LNCaP clone FGC (cell line): ENCODE measurements at regions not wholly inside any gene's neighbourhood (a gene's known extent, or its start where the extent isn't known, plus 50 kb on each side); places are given as distances from the start of the nearest gene placed in this dataset.
A peak's percentile ranks its signal among the peaks of the same experiment; 100 is the strongest.

Source experiments
- DNase-seq: peaks from one replicate; pipeline ENCODE4 v3.0.0-alpha.2; 2011; ENCODE audit warnings: low read depth
- H3K4me3 ChIP-seq: 2 replicates; pipeline ENCODE4 v1.5.1; 2011; ENCODE audit warnings: mild to moderate bottlenecking, low read depth, low read length, control low read depth
- TF ChIP-seq, protein P1 (sequence below): IDR thresholded peaks from 2 replicates; pipeline ENCODE4 v1.5.1; 2012; ENCODE audit warnings: mild to moderate bottlenecking; ENCODE audit not compliant: control insufficient read depth, insufficient read depth; ENCODE audit errors: extremely low read depth

- no peak for DNase-seq
- TF ChIP-seq, protein P1, sequence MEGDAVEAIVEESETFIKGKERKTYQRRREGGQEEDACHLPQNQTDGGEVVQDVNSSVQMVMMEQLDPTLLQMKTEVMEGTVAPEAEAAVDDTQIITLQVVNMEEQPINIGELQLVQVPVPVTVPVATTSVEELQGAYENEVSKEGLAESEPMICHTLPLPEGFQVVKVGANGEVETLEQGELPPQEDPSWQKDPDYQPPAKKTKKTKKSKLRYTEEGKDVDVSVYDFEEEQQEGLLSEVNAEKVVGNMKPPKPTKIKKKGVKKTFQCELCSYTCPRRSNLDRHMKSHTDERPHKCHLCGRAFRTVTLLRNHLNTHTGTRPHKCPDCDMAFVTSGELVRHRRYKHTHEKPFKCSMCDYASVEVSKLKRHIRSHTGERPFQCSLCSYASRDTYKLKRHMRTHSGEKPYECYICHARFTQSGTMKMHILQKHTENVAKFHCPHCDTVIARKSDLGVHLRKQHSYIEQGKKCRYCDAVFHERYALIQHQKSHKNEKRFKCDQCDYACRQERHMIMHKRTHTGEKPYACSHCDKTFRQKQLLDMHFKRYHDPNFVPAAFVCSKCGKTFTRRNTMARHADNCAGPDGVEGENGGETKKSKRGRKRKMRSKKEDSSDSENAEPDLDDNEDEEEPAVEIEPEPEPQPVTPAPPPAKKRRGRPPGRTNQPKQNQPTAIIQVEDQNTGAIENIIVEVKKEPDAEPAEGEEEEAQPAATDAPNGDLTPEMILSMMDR = no peak
- no peak overlapping the region for H3K4me3 ChIP-seq
Measured at GRCh38 chr10:7014721-7015120, 396.1 kb downstream of the SFMBT2 start.

GRCh38 chr10:7011994-7012393, 398.8 kb downstream of the SFMBT2 start:
- peak; percentile 81 for DNase-seq
- TF ChIP-seq, protein P1 = no peak
- no peak overlapping the region for H3K4me3 ChIP-seq

- TF ChIP-seq, protein P1 = no peak
- no peak overlapping the region for H3K4me3 ChIP-seq
Measured at GRCh38 chr10:7008645-7009044, 402.2 kb downstream of the SFMBT2 start.

DNA sequence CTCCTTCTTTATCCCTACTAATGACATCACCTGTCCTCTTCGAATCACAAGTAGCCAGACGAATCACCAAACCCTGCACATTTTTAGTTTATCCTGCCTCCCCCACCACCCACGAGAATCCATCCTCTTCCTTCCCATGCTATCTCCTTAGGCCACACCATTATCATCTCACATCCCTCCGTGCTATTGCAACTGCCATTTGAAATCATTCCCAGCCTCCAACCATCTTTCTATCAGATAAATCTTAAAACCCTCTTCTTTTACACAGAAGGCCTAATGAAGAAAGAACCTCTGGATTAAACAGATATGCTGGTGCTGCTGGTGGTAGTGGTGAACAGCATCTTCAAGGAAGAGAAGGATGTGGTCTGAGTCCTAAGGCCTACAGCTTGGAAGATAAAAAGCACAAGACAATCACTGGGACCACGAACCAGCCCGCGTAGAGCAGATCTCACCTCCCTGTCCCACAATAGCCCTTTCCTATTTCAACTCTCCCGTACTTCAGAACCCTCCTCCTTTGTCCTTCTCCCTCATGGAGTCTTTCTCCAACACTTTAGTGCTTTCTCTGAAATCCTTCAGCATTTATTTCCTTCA, 403.1 kb downstream of the SFMBT2 start:
- H3K4me3 ChIP-seq = no peak overlapping the region
- no peak for DNase-seq
- TF ChIP-seq, protein P1 = no peak

More at GRCh38 chr10:7008645-7009044, 402.2 kb downstream of the SFMBT2 start:
- no peak for DNase-seq

- no peak for DNase-seq
- H3K4me3 ChIP-seq = no peak overlapping the region
- TF ChIP-seq, protein P1 = no peak
Measured at GRCh38 chr10:7006566-7006965, 404.3 kb downstream of the SFMBT2 start.

GRCh38 chr10:7003831-7004395, 406.9 kb downstream of the SFMBT2 start:
- DNase-seq = no peak
- no peak overlapping the region for H3K4me3 ChIP-seq
- TF ChIP-seq, protein P1 = no peak

GRCh38 chr10:7000061-7000460, 410.8 kb downstream of the SFMBT2 start:
- no peak for DNase-seq
- no peak overlapping the region for H3K4me3 ChIP-seq
- TF ChIP-seq, protein P1 = no peak
